ENCODE measurements at regions not wholly inside any gene's neighbourhood (a gene's known extent, or its start where the extent isn't known, plus 50 kb on each side); places are given as distances from the start of the nearest gene placed in this dataset.
"Not testable (repeated sequence)": the region's sequence is repeated elsewhere in the genome, so short reads cannot be mapped to it uniquely, and the experiment has no call there.

DNA sequence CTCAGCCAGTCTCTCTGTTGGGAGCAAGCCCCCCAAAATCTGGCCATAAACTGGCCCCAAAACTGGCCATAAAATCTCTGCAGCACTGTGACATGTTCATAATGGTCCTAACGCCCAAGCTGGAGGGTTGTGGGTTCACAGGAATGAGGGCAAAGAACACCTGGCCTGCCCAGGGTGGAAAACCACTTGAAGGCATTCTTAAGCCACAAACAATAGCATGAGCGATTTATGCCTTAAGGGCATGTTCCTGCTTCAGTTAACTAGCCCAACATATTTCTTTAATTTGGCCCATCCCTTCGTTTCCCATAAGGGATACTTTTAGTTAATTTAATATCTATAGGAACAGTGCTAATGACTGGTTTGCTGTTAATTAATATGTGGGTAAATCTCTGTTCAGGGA is 205.8 kb downstream of the ALG10 start:
- DNase-seq: not testable (repeated sequence)

DNA sequence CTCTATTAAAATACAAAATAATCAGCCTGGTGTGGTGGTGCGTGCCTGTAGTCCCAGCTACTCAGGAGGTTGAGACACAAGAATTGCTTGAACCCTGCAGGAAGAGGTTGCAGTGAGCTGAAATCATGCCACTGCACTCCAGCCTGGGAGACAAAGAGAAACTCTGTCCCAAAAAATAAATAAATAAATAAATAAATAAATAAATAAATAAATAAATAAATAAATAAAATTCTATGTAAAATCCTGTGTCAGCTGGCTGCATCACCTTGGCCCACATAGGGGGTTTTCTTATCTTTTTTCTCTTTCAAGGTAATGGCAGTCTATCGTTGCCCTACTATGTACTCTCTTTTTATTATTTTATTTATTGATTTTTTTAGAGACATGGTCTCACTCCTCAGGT is 206.7 kb downstream of the ALG10 start:
- DNase-seq: not testable (repeated sequence)

- no peak for DNase-seq
These were observed 211.3 kb downstream of the ALG10 start for GRCh38 chr12:34233618-34234017.

DNA sequence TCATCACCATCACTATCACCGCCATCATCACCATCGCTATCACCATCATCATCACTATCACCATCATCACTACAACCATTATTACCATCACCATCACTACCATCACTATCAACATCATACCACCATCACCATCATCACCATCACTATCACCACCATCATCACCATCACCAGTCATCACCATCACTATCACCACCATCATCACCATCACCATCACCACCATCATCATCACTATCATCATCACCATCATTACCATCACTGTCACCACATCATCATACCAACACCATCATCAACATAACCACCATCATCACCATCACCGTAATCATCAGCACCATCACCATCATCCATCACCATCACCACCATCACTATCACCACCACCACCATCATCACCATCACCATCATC is 213.8 kb downstream of the ALG10 start:
- DNase-seq: no peak

- no peak for DNase-seq
These were observed 222.3 kb downstream of the ALG10 start for GRCh38 chr12:34244608-34245007.

DNA sequence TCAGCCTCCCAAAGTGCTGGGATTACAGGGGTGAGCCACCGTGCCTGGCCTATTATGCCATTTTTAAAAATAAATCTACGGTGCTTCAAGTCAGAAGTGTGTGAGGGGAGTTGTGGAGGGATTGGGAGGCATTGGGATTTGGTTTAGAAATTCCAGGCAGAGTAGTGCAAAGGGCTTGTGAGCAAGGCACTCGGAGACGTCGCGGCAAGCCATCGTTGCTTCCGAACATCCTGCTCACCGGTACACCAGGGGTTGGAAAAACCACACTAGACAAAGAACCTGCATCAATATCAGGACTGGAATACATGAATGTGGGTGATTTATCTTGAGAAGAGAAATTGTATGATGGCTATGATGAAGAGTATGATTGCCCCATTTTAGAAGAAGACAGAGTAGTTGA is 227.0 kb downstream of the ALG10 start:
- no peak for DNase-seq

DNA sequence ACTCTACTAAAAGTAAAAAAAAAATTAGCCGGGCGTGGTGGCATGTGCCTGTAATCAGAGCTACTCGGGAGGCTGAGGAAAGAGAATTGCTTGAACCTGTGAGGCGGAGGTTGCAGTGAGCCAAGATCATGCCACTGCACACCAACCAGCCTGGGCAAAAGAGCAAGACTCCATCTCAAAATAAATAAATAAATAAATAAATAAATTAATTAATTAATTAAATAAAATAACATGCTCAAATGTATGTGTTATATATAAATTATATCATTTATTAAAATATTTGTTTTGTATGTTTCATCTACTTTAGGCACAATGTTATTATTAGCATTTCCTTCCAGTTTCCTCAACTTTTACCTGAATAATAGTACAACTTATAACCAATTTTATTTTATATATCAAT is 229.6 kb downstream of the ALG10 start:
- DNase-seq: not testable (repeated sequence)

DNA sequence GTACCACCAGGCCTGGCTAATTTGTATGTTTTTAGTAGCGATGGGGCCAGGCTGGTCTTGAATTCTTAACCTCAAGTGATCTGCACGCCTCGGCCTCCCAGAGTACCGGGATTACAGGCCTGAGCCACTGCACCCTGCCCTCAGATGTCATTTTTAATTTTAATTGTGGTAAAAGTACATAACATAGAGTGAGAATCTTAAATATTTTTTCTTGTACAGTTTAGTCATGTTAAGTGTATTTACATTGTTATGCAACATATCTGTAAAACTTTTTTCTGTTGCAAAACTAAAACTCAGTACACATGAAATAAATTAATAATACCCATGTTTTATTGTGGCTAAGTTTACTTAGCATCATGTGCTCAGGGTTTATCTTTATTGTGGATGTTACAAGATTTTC is 231.4 kb downstream of the ALG10 start:
- DNase-seq: no peak

- no peak for DNase-seq
These were observed 234.8 kb downstream of the ALG10 start for GRCh38 chr12:34257093-34257492.

DNA sequence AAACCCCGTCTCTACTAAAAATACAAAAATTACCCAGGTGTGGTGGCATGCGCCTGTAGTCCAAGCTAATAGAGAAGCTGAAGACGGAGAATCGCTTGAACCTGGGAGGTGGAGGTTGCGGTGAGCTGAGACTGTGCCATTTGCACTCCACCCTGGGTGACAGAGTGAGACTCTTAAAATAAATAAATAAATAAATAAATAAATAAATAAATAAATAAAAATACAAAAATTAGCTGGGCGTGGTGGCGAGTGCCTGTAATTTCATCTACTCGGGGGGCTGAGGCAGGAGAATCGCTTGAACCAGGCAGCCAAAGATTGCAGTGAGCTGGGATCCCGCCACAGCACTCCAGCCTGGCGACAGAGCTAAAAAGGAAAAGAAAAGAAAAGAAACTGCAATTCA is 239.8 kb downstream of the ALG10 start:
- not testable (repeated sequence) for DNase-seq

GRCh38 chr12:34264110-34264509 is 241.8 kb downstream of the ALG10 start:
- no peak for DNase-seq

- not testable (repeated sequence) for DNase-seq
These were observed 251.4 kb downstream of the ALG10 start for GRCh38 chr12:34273703-34274102.

DNA sequence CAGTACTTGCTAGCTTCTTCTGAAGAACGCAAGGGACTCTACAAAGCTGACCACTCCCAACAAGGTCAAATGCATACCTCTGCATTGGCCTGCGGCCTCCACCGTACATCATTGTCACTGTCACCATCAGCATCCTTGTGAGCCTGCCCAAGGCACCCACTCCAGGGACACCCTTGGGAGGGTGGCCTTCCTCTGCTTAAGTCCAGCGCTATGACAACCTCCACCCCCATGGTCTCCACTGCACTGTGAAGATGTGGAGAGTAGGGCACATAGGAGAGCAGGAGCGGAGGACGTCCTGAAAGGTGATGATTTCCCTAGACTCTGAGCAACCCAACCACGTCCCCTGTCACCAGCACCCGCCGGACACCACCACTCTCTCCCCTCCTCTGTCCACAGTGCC is 252.8 kb downstream of the ALG10 start:
- no peak for DNase-seq

- DNase-seq: no peak
These were observed 264.2 kb downstream of the ALG10 start for GRCh38 chr12:34286483-34286882.

DNA sequence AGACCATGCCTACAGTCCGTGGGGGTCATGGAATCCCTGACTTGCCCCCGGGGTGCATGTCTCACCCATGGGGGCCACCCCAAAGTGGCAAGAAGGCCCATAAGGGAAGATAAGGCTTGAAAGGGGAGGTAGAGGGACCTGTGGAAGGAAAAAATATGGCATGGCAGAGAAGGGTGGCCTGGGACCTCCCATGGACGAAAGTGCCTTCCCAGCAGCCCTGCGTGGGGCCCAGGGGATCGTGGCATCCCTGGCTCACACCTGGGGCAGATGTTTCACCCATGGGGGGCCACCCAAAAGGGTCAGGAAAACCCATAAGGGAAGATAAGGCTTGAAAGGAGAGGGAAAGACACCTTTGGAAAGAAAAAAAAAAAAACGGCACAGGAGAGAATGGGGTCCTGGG is 264.6 kb downstream of the ALG10 start:
- no peak for DNase-seq

DNA sequence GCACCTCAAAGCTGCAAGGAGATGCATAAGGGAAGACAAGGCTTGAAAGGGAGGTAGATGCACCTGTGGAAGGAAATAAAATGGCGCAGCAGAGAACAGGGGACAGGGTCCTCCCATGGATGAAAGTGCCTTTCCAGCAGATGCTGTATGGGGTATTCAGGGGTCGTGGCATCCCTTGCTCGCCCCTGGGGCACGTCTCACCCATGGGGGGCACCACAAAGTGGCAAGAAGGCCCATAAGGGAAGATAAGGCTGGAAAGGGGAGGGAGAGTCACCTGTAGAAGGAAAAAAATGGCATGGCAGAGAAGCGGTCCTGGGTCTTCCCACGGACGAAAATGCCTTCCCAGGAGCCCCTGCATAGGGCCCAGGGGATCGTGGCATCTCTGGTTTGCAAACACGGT is 265.1 kb downstream of the ALG10 start:
- DNase-seq: no peak

DNA sequence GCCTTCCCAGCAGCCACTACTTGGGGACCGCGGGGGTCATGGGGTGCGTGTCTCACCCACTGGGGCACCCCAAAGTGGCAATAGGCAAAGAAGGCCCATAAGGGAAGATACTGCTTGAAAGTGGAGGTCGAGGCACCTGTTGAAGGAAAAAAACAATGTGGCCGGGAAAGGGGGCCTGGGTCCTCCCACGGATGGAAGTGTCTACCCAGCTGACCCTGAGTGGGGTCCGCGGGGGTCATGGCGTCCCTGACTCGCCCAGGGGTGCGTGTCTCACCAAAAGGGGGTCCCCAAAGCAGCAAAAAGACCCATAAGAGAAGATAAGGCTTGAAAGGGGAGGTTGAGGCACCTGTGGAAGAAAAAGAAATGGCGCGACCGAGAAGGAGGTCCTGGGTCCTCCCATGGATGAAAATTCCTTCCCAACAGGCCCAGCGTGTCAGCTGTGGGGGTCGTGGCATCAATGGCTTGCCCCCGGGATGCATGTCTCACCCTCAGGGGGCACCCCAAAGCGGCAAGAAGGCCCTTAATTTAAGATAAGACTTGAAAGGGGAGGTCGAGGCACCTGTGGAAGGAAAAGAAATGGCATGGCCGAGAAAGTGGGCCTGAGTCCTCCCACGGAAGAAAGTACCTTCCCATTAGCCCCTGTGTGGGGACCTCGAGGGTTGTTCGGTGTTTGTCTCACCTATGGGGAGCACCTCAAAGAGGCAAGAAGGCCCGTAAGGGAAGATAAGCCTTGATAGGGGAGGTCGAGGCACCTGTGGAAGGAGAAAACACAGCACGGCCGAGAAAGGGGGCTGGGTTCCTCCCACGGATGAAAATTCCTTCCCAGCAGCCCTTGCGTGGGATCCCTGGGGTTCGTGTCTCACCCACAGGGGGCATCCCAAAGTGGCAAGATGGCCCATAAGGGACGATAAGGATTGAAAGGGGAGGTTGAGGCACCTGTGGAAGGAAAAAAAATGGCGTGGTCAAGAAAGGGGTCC is 266.0 kb downstream of the ALG10 start:
- no peak for DNase-seq

- no peak for DNase-seq
These were observed 266.7 kb downstream of the ALG10 start for GRCh38 chr12:34288963-34289345.

DNA sequence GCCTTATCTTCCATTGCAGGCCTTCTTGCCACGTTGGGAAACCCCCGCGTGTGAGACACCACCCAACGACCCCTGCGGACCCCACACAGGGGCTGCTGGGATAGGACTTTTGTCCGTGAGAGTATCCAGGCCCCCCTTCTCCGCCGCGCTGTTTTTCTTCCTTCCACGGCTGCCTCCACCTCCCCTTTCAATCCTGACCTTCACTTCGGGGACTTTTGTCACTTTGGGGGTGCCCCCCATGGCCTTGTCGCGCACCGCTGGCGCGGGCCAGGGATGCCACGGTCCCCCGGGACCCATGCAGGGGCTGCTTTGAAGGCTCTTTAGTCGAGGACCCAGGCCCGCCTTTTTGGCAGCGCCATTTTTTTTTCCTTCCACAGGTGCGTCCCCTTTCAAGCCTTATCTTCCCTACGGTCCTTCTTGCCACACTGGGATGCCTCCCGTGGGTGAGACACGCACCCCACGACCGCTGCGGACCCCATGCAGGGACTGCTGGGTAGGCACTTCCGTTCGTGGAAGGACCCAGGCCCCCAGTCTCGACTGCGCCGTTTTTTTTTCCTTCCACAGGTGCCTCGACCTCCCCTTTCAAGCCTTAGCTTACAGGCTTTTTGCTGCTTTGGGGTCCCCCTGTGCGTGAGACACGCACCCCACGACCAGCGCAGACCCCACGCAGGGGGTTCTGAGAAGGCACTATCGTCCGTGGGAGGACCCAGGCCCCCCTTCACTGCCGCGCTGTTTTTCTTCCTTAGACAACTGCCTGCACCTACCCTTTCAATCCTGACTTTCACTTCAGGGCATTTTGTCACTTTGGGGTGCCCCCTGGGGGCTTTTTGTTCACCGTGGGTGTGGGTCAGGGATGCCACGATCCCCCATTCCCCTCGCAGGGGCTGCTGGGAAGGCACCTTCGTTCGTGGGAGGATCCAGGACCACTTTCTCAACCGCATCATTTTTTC is 267.4 kb downstream of the ALG10 start:
- no peak for DNase-seq

DNA sequence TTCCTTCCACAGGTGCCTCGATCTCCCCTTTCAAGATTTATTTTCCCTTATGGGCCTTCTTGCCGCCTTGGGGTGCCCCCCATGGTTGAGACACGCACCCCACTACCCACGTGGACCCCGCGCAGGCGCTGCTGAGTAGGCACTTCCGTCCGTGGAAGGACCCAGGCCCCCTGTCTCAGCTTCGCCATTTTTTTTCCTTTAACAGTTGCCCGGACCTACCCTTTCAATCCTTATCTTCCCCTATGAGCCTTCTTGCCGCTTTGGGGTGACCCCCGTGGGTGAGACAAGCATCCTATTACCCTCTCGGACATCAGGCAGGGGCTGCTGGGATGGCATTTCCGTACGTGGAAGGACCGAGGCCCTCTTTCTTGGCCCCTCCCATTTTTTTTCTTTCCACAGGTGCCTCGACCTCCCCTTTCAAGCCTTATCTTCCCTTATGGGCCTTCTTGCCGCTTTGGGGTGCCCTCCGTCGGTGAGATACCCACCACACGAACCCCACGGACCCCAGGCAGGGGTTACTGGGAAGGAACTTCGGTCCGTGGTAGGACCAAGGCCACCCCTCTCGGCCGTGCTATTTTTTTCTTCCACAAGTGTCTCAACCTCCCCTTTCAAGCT is 268.2 kb downstream of the ALG10 start:
- DNase-seq: no peak

DNA sequence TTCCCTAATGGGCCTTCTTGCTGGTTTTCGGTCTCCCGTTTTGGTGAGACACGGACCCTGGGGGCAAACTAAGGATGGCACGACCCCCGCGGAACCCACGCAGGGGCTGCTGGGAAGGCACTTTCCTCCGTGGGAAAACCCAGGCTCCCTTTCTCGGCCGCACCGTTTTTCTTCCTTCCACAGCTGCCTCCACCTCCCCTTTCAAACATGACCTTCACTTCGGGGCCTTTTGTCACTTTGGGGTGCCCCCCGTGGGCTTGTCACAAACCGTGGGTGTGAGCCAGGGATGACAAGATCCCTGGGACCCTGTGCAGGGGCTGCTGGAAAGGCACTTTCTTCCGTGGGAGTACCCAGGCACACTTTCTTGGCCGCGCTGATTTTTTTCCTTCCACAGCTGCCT is 268.7 kb downstream of the ALG10 start:
- no peak for DNase-seq

DNA sequence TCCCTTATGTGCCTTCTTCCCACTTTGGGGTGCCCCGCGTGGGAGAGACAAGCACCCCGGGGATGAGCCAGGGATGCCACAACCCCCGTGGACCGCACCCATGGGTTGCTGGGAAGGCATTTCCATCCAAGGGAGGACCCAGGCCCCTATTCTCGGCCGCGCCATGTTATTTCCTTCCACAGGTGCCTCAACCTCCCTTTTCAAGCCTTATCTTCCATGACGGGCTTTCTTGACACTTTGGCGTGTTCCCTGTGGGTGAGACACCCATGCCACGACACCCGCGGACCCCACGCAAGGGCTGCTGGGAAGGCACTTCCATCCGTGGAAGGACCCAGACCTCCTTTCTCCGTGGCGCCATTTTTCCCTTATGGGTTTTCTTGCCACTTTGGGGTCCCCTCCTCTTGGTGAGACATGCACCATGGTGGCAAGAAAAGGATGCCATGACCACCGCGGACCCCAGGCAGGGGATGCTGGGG is 269.2 kb downstream of the ALG10 start:
- DNase-seq: no peak

Data from stimulated activated CD4-positive, alpha-beta T cell treated with anti-CD3 and anti-CD28 coated beads, Interleukin-15, amount 100 ng/mL, for 24 hours (primary cell).